ENCODE measurements at regions not wholly inside any gene's neighbourhood (a gene's known extent, or its start where the extent isn't known, plus 50 kb on each side); places are given as distances from the start of the nearest gene placed in this dataset.

DNA sequence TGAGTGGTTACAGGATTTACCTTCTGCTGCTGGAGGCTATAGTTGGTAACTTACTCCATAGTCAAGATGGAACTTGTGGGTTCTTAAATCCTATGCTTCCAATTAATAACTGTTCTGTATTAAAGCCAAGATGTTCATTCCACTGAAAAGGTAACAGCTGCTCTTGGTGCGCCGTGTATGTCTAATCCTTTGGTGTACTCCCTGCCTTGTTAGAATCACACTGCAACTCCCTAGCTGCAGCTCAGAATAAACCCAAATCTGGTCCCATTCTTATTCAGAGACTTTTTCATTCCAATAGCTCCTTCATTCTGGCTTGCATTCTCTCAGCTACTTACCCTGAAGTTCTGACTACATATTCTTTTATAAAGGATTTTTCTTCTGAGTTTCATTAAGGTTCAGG lies 1355.5 kb downstream of the MAT2B start:
- TF ChIP-seq, protein P1, sequence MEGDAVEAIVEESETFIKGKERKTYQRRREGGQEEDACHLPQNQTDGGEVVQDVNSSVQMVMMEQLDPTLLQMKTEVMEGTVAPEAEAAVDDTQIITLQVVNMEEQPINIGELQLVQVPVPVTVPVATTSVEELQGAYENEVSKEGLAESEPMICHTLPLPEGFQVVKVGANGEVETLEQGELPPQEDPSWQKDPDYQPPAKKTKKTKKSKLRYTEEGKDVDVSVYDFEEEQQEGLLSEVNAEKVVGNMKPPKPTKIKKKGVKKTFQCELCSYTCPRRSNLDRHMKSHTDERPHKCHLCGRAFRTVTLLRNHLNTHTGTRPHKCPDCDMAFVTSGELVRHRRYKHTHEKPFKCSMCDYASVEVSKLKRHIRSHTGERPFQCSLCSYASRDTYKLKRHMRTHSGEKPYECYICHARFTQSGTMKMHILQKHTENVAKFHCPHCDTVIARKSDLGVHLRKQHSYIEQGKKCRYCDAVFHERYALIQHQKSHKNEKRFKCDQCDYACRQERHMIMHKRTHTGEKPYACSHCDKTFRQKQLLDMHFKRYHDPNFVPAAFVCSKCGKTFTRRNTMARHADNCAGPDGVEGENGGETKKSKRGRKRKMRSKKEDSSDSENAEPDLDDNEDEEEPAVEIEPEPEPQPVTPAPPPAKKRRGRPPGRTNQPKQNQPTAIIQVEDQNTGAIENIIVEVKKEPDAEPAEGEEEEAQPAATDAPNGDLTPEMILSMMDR (IDR thresholded peaks at IDR 0.05): no peak
- no peaks in the 10 kb centered on the region for H3K36me3 ChIP-seq (ENCODE audit: control insufficient read depth, insufficient read depth, low read length)
- intact Hi-C loops (cut with micrococcal nuclease): no loop called here
- H3K9me3 ChIP-seq (ENCODE audit: control insufficient read depth, insufficient read depth, low read length): no peaks in the 10 kb centered on the region
- no peaks in the 10 kb centered on the region for H3K27me3 ChIP-seq (ENCODE audit: control insufficient read depth, insufficient read depth, low read length)
- Mint-ChIP-seq H3K36me3 (no peaks in the 10 kb centered on the region), H3K27ac (no peak overlapping the region), H3K4me3 (no peak overlapping the region), H3K9me3 (peaks cover 7 to 12% of the 10 kb centered on the region in 2 donors), H3K4me1 (no peaks in the 10 kb centered on the region), H3K27me3 (ENCODE audit: low read depth in 2 of 2) (no peaks in the 10 kb centered on the region)
- no peak overlapping the region for H3K27ac ChIP-seq (ENCODE audit: low read length)
- no peak overlapping the region for H3K4me3 ChIP-seq (ENCODE audit: low read length)
- ATAC-seq (no peak), DNase-seq (no peak)
- H3K4me1 ChIP-seq (ENCODE audit: control insufficient read depth, insufficient read depth, low read length): no peaks in the 10 kb centered on the region
- 93% methylated on average over 2 of the region's 2 CpGs for WGBS (ENCODE audit: insufficient coverage)

DNA sequence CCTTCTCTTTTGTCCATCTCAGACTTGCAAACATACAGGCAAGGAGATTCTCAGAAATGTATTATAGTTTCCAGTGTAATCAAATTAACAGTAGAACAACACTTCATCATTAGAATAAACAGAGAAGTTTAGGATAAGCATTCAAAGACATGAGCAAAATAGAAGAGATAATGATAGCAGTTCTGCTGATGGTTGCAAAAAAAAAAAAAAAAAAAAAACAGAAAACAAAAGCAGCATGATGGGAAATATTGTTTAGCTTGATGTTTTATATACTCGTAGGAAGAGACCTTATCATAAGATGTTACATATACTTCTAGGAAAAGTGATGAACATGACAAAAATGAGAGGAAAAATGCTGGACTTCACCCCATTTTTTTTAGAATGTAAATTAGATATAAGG lies 1356.2 kb downstream of the MAT2B start:
- Histone ChIP-seq H3K27me3 (ENCODE audit: control insufficient read depth, insufficient read depth, low read length) (no peaks in the 10 kb centered on the region), H3K4me1 (ENCODE audit: control insufficient read depth, insufficient read depth, low read length) (no peaks in the 10 kb centered on the region), H3K4me3 (ENCODE audit: low read length) (no peak overlapping the region), H3K9me3 (ENCODE audit: control insufficient read depth, insufficient read depth, low read length) (no peaks in the 10 kb centered on the region), H3K27ac (ENCODE audit: low read length) (no peak overlapping the region), H3K36me3 (ENCODE audit: control insufficient read depth, insufficient read depth, low read length) (no peaks in the 10 kb centered on the region)
- TF ChIP-seq, protein P1 (IDR thresholded peaks at IDR 0.05): no peak
- H3K36me3 Mint-ChIP-seq: no peaks in the 10 kb centered on the region
- no peak for ATAC-seq
- no peak overlapping the region for H3K27ac Mint-ChIP-seq
- no peak for DNase-seq
- no peak overlapping the region for H3K4me3 Mint-ChIP-seq
- WGBS (ENCODE audit: insufficient coverage): no CpG with 5 or more reads among the region's 1 CpG
- no peaks in the 10 kb centered on the region for H3K27me3 Mint-ChIP-seq (ENCODE audit: low read depth in 2 of 2)
- H3K9me3 Mint-ChIP-seq: peaks cover 8 to 12% of the 10 kb centered on the region in 2 donors
- H3K4me1 Mint-ChIP-seq: no peaks in the 10 kb centered on the region
- intact Hi-C loops (cut with micrococcal nuclease): no loop called here

DNA sequence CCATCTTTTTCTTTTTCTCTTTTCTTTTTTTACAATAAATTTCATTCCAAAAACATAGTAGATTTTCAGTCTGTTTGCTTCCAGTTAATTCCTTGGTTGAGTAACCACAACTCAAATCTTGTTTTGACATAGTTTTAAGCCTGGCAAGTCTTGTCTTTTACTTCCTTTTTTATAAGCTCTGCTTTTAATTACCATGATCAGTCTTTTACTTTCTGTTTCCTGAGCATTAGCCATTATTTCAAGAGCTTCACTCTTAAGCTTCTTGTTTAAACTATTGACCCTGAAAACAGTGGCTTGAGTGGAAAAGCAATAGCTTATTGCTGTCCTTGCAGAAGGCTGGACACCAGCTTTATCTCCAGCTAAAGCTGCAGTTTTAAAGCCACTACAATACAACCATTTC lies 1363.3 kb downstream of the MAT2B start:
- peak overlapping the region; percentile 9 for H3K27ac ChIP-seq (ENCODE audit: low read length)
- no peak for ATAC-seq

DNA sequence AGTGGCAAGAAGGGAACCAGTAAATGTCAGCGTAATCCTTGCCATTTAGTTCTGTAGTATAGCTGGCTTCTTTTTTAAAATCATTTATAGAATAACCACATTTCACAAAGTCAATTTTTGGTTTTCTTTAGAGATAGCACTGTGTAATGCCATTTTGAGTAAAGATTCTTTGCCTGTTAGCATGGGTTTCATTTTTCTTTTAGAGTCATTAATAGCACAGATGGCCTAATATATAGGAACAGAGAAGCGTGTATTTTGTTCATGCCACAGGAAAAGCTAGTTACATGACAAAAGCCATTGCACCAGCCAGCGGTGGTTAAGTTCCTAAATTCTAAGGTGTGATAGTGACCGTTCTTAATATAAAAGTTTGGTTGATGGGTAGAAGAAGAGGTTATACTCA lies 1363.9 kb downstream of the MAT2B start:
- WGBS (ENCODE audit: insufficient coverage): 66% methylated on average over 2 of the region's 4 CpGs
- no peak for DNase-seq
- no peak overlapping the region for H3K27ac ChIP-seq (ENCODE audit: low read length)
- H3K36me3 Mint-ChIP-seq: no peaks in the 10 kb centered on the region
- no peak overlapping the region for H3K4me3 ChIP-seq (ENCODE audit: low read length)
- H3K4me3 Mint-ChIP-seq: no peak overlapping the region
- peaks cover 14 to 18% of the 10 kb centered on the region in 2 donors for H3K9me3 Mint-ChIP-seq
- intact Hi-C loops (cut with micrococcal nuclease): no loop called here
- H3K4me1 ChIP-seq (ENCODE audit: control insufficient read depth, insufficient read depth, low read length): no peaks in the 10 kb centered on the region
- H3K9me3 ChIP-seq (ENCODE audit: control insufficient read depth, insufficient read depth, low read length): no peaks in the 10 kb centered on the region
- ATAC-seq: no peak
- no peaks in the 10 kb centered on the region for H3K27me3 ChIP-seq (ENCODE audit: control insufficient read depth, insufficient read depth, low read length)
- H3K36me3 ChIP-seq (ENCODE audit: control insufficient read depth, insufficient read depth, low read length): no peaks in the 10 kb centered on the region
- TF ChIP-seq, protein P1 (IDR thresholded peaks at IDR 0.05): no peak
- no peaks in the 10 kb centered on the region for H3K27me3 Mint-ChIP-seq (ENCODE audit: low read depth in 2 of 2)
- H3K27ac Mint-ChIP-seq: no peak overlapping the region
- H3K4me1 Mint-ChIP-seq: no peaks in the 10 kb centered on the region

More for the DNA sequence above, 1363.3 kb downstream of the MAT2B start:
- H3K36me3 ChIP-seq (ENCODE audit: control insufficient read depth, insufficient read depth, low read length): no peaks in the 10 kb centered on the region
- no peaks in the 10 kb centered on the region for H3K4me1 Mint-ChIP-seq
- H3K9me3 Mint-ChIP-seq: peaks cover 12 to 18% of the 10 kb centered on the region in 2 donors
- H3K4me3 ChIP-seq (ENCODE audit: low read length): no peak overlapping the region
- no peak overlapping the region for H3K4me3 Mint-ChIP-seq
- no peaks in the 10 kb centered on the region for H3K36me3 Mint-ChIP-seq
- no peaks in the 10 kb centered on the region for H3K4me1 ChIP-seq (ENCODE audit: control insufficient read depth, insufficient read depth, low read length)
- H3K9me3 ChIP-seq (ENCODE audit: control insufficient read depth, insufficient read depth, low read length): no peaks in the 10 kb centered on the region
- intact Hi-C loops (cut with micrococcal nuclease): no loop called here
- H3K27ac Mint-ChIP-seq: no peak overlapping the region
- TF ChIP-seq, protein P1 (IDR thresholded peaks at IDR 0.05): no peak
- no peak for DNase-seq
- H3K27me3 ChIP-seq (ENCODE audit: control insufficient read depth, insufficient read depth, low read length): no peaks in the 10 kb centered on the region
- H3K27me3 Mint-ChIP-seq (ENCODE audit: low read depth in 2 of 2): no peaks in the 10 kb centered on the region

Data from natural killer cell (primary cell).